ENCODE measurements at regions not wholly inside any gene's neighbourhood (a gene's known extent, or its start where the extent isn't known, plus 50 kb on each side); places are given as distances from the start of the nearest gene placed in this dataset.

DNA sequence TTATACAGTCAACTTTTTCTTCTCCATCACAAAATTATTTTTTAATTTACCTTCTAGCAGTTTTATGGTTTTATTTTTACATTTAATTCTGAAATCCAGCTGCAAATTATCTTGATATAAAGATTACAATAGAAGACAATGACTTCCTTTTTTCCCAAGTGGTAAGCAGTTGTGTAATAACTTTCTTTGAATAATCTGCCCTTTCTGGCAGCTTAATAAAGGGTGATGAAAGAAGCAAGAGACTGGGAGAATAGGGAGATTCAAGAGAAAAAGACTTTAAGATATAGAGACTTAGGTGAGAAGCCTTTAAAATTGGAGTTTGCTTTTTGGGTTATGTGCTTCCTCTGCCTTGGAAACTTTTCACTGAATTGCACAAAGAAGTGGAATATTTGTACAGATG is 100.4 kb upstream of the FREM1 start:
- TF ChIP-seq, protein P1, sequence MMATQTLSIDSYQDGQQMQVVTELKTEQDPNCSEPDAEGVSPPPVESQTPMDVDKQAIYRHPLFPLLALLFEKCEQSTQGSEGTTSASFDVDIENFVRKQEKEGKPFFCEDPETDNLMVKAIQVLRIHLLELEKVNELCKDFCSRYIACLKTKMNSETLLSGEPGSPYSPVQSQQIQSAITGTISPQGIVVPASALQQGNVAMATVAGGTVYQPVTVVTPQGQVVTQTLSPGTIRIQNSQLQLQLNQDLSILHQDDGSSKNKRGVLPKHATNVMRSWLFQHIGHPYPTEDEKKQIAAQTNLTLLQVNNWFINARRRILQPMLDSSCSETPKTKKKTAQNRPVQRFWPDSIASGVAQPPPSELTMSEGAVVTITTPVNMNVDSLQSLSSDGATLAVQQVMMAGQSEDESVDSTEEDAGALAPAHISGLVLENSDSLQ (IDR thresholded peaks at IDR 0.05): no peak
- TF ChIP-seq LEF1 (IDR thresholded peaks at IDR 0.05; ENCODE audit: borderline replicate concordance) (no peak), FOXM1 (IDR thresholded peaks at IDR 0.05; ENCODE audit: borderline replicate concordance) (no peak), CTBP1 (IDR thresholded peaks at IDR 0.05; ENCODE audit: borderline replicate concordance) (no peak), HDGF (IDR thresholded peaks at IDR 0.05; ENCODE audit: borderline replicate concordance) (no peak), L3MBTL2 (conservative IDR thresholded peaks at IDR 0.05) (no peak), FOXK2 (IDR thresholded peaks at IDR 0.05) (no peak), NFRKB (IDR thresholded peaks at IDR 0.05) (no peak), SP1 (IDR thresholded peaks at IDR 0.05) (no peak), ELF4 (IDR thresholded peaks at IDR 0.05) (no peak), TARDBP (IDR thresholded peaks at IDR 0.05) (no peak), ARNT (IDR thresholded peaks at IDR 0.05) (no peak), ZNF384 (IDR thresholded peaks at IDR 0.05) (no peak), BHLHE40 (IDR thresholded peaks at IDR 0.05; ENCODE audit: borderline replicate concordance) (no peak), FOXA1 (IDR thresholded peaks at IDR 0.05) (no peak), SUZ12 (IDR thresholded peaks at IDR 0.05) (no peak)
- ChIA-PET CTCF (no interaction called here), POLR2A (no interaction called here)
- DNase-seq (ENCODE audit: extremely low spot score): no peak

DNA sequence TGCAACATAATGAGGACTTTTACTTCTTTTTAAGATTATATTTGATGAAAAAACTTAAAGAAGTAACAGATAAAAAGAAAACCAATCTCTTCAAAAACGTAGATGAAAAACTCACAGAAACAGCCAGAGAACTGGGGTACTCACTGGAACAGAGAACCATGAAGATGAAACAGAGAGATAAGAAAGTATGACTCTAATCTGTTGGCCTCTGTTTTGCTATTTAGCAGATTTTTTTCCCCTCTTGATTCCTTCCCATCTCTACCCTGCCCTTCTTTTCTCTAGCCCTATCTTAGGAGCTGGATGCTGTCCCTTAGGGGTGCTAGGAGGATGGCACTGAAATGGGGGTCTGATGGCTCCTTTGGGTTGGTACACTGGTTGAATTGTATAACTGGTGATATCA is 97.5 kb upstream of the FREM1 start:
- TF ChIP-seq NFRKB (IDR thresholded peaks at IDR 0.05) (no peak), HDGF (IDR thresholded peaks at IDR 0.05; ENCODE audit: borderline replicate concordance) (no peak), ARNT (IDR thresholded peaks at IDR 0.05) (no peak), FOXA1 (IDR thresholded peaks at IDR 0.05) (no peak), ZNF384 (IDR thresholded peaks at IDR 0.05) (no peak), L3MBTL2 (conservative IDR thresholded peaks at IDR 0.05) (no peak), FOXM1 (IDR thresholded peaks at IDR 0.05; ENCODE audit: borderline replicate concordance) (no peak), SUZ12 (IDR thresholded peaks at IDR 0.05) (no peak), TARDBP (IDR thresholded peaks at IDR 0.05) (no peak), BHLHE40 (IDR thresholded peaks at IDR 0.05; ENCODE audit: borderline replicate concordance) (no peak), LEF1 (IDR thresholded peaks at IDR 0.05; ENCODE audit: borderline replicate concordance) (no peak), CTBP1 (IDR thresholded peaks at IDR 0.05; ENCODE audit: borderline replicate concordance) (no peak), ELF4 (IDR thresholded peaks at IDR 0.05) (no peak), FOXK2 (IDR thresholded peaks at IDR 0.05) (no peak)
- no peak for DNase-seq (ENCODE audit: extremely low spot score)
- POLR2A ChIA-PET: no interaction called here
- CTCF ChIA-PET: no interaction called here

DNA sequence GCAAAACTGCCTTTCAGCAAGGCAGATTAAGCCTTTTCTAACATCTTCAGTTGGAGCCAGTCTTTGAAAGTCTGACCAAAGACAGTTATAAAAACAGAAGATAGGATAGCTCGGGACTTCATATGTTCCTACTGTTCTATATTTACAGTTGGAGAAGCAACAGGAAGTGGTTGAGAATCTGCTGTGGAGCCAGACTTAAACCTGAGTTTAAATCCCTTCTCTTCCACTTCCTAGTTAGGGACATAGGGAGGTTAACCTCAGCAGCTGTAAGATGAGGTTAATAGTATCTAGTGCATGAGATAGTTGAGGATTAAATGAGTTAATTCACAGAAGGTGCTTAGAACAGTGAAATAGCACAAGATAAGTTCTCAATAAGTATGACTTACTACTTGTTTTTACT is 84.5 kb upstream of the FREM1 start:
- CTCF ChIA-PET: no interaction called here
- DNase-seq (ENCODE audit: extremely low spot score): no peak

GRCh38 chr9:14993901-14994554 is 83.8 kb upstream of the FREM1 start:
- DNase-seq (ENCODE audit: extremely low spot score): no peak
- POLR2A ChIA-PET: no interaction called here
- TF ChIP-seq, protein P1 (IDR thresholded peaks at IDR 0.05): no peak
- TF ChIP-seq BHLHE40 (IDR thresholded peaks at IDR 0.05; ENCODE audit: borderline replicate concordance) (no peak), SUZ12 (IDR thresholded peaks at IDR 0.05) (no peak)
- CTCF ChIA-PET: no interaction called here

More for the DNA sequence above, 84.5 kb upstream of the FREM1 start:
- TF ChIP-seq SP1 (IDR thresholded peaks at IDR 0.05) (no peak), BHLHE40 (IDR thresholded peaks at IDR 0.05; ENCODE audit: borderline replicate concordance) (no peak), TARDBP (IDR thresholded peaks at IDR 0.05) (no peak), LEF1 (IDR thresholded peaks at IDR 0.05; ENCODE audit: borderline replicate concordance) (no peak), SUZ12 (IDR thresholded peaks at IDR 0.05) (no peak), ARNT (IDR thresholded peaks at IDR 0.05) (no peak), FOXM1 (IDR thresholded peaks at IDR 0.05; ENCODE audit: borderline replicate concordance) (no peak), CTBP1 (IDR thresholded peaks at IDR 0.05; ENCODE audit: borderline replicate concordance) (no peak), FOXA1 (IDR thresholded peaks at IDR 0.05) (no peak), L3MBTL2 (conservative IDR thresholded peaks at IDR 0.05) (no peak), ZNF384 (IDR thresholded peaks at IDR 0.05) (no peak), FOXK2 (IDR thresholded peaks at IDR 0.05) (no peak), HDGF (IDR thresholded peaks at IDR 0.05; ENCODE audit: borderline replicate concordance) (no peak), ELF4 (IDR thresholded peaks at IDR 0.05) (no peak), NFRKB (IDR thresholded peaks at IDR 0.05) (no peak)
- TF ChIP-seq, protein P1 (IDR thresholded peaks at IDR 0.05): no peak
- POLR2A ChIA-PET: no interaction called here

GRCh38 chr9:14993061-14993800 is 83.0 kb upstream of the FREM1 start:
- DNase-seq (ENCODE audit: extremely low spot score): no peak
- CTCF ChIA-PET: no interaction called here
- POLR2A ChIA-PET: no interaction called here
- TF ChIP-seq FOXA1 (IDR thresholded peaks at IDR 0.05) (no peak), FOXK2 (IDR thresholded peaks at IDR 0.05) (no peak), FOXM1 (IDR thresholded peaks at IDR 0.05; ENCODE audit: borderline replicate concordance) (no peak), ARNT (IDR thresholded peaks at IDR 0.05) (no peak), SUZ12 (IDR thresholded peaks at IDR 0.05) (no peak), BHLHE40 (IDR thresholded peaks at IDR 0.05; ENCODE audit: borderline replicate concordance) (no peak), CTBP1 (IDR thresholded peaks at IDR 0.05; ENCODE audit: borderline replicate concordance) (no peak), NFRKB (IDR thresholded peaks at IDR 0.05) (no peak), TARDBP (IDR thresholded peaks at IDR 0.05) (no peak), SP1 (IDR thresholded peaks at IDR 0.05) (no peak), L3MBTL2 (conservative IDR thresholded peaks at IDR 0.05) (no peak), ZNF384 (IDR thresholded peaks at IDR 0.05) (no peak), LEF1 (IDR thresholded peaks at IDR 0.05; ENCODE audit: borderline replicate concordance) (no peak), HDGF (IDR thresholded peaks at IDR 0.05; ENCODE audit: borderline replicate concordance) (no peak), ELF4 (IDR thresholded peaks at IDR 0.05) (no peak)
- TF ChIP-seq, protein P1 (IDR thresholded peaks at IDR 0.05): no peak
